Right ventricle myocardium superior (tissue), 1 donor: ENCODE measurements at regions not wholly inside any gene's neighbourhood (a gene's known extent, or its start where the extent isn't known, plus 50 kb on each side); places are given as distances from the start of the nearest gene placed in this dataset.

Source experiments
- ATAC-seq: fragments of 200-7000 bp; cut with Tn5 transposase; one replicate; pipeline ENCODE4 v1.9.1; 2020; ENCODE audit warnings: mild to moderate bottlenecking; ENCODE audit not compliant: poor library complexity
- DNase-seq: peaks from one replicate; pipeline ENCODE4 v3.0.0-alpha.2; 2020
- intact Hi-C: fragments of 100-400 bp; cut with DNase I; formaldehyde crosslinking; loops from one replicate; pipeline ENCODE4 v1.11.2; 2022
- donor health status: DM: no; HTN: yes; CAD: no; lungs with severe emphysema.

GRCh38 chr18:78010363-78010762 is 760.7 kb downstream of the GALR1 start:
- ATAC-seq: no peak
- intact Hi-C loops: no loop called here
- no peak for DNase-seq

GRCh38 chr18:78017869-78018268 is 768.2 kb downstream of the GALR1 start:
- DNase-seq (no peak), ATAC-seq (no peak)
- intact Hi-C loops: no loop called here

- DNase-seq: no peak
- ATAC-seq: no peak
- intact Hi-C loops: no loop called here
Measured at GRCh38 chr18:78021196-78021595, 771.5 kb downstream of the GALR1 start.

- intact Hi-C loops: no loop called here
- DNase-seq: no peak
- no peak for ATAC-seq
Measured at GRCh38 chr18:78031589-78031988, 781.9 kb downstream of the GALR1 start.

- DNase-seq (no peak), ATAC-seq (no peak)
- intact Hi-C loops: no loop called here
Measured at GRCh38 chr18:78031991-78032390, 782.3 kb downstream of the GALR1 start.

- DNase-seq (no peak), ATAC-seq (no peak)
- intact Hi-C loops: no loop called here
Measured at GRCh38 chr18:78032574-78032973, 782.9 kb downstream of the GALR1 start.

GRCh38 chr18:78034755-78035154 is 785.1 kb downstream of the GALR1 start:
- DNase-seq: no peak
- intact Hi-C loops: no loop called here
- no peak for ATAC-seq

- ATAC-seq (no peak), DNase-seq (no peak)
- intact Hi-C loops: no loop called here
Measured at GRCh38 chr18:78041218-78041617, 791.6 kb downstream of the GALR1 start.

GRCh38 chr18:78046631-78047030 is 797.0 kb downstream of the GALR1 start:
- intact Hi-C loops: no loop called here
- DNase-seq (no peak), ATAC-seq (no peak)

- ATAC-seq (no peak), DNase-seq (no peak)
- intact Hi-C loops: no loop called here
Measured at GRCh38 chr18:78049281-78049680, 799.6 kb downstream of the GALR1 start.

GRCh38 chr18:78054801-78055200 is 805.2 kb downstream of the GALR1 start:
- DNase-seq (no peak), ATAC-seq (no peak)
- intact Hi-C loops: no loop called here

GRCh38 chr18:78056011-78056410 is 806.4 kb downstream of the GALR1 start:
- ATAC-seq (no peak), DNase-seq (no peak)
- intact Hi-C loops: no loop called here

GRCh38 chr18:78069784-78070664 is 820.4 kb downstream of the GALR1 start:
- ATAC-seq (no peak), DNase-seq (no peak)
- intact Hi-C loops: no loop called here

- no peak for ATAC-seq
- DNase-seq: no peak
- intact Hi-C loops: no loop called here
Measured at GRCh38 chr18:78071166-78071710, 821.6 kb downstream of the GALR1 start.

GRCh38 chr18:78071776-78072175 is 822.1 kb downstream of the GALR1 start:
- DNase-seq (no peak), ATAC-seq (no peak)
- intact Hi-C loops: no loop called here

- DNase-seq: no peak
- no peak for ATAC-seq
- intact Hi-C loops: no loop called here
Measured at GRCh38 chr18:78072375-78072774, 822.7 kb downstream of the GALR1 start.

GRCh38 chr18:78073275-78073674 is 823.6 kb downstream of the GALR1 start:
- no peak for ATAC-seq
- DNase-seq: no peak
- intact Hi-C loops: no loop called here

GRCh38 chr18:78074400-78075020 is 824.9 kb downstream of the GALR1 start:
- ATAC-seq (no peak), DNase-seq (no peak)
- intact Hi-C loops: no loop called here

GRCh38 chr18:78080081-78080480 is 830.4 kb downstream of the GALR1 start:
- no peak for ATAC-seq
- intact Hi-C loops: no loop called here
- no peak for DNase-seq

GRCh38 chr18:78080761-78081160 is 831.1 kb downstream of the GALR1 start:
- intact Hi-C loops: no loop called here
- DNase-seq: no peak

More at GRCh38 chr18:78080761-78081160, 831.1 kb downstream of the GALR1 start:
- no peak for ATAC-seq
